HL-60 (cell line): ENCODE measurements at regions not wholly inside any gene's neighbourhood (a gene's known extent, or its start where the extent isn't known, plus 50 kb on each side); places are given as distances from the start of the nearest gene placed in this dataset.

Source experiments
- DNase-seq, 2 experiments: peaks; one replicate each; pipeline ENCODE4 v3.0.0-alpha.2; 2010 to 2020; ENCODE audit warnings: low read depth in 1 of 2, low spot score in 1 of 2
- H3K27ac ChIP-seq: fragments of 250-450 bp; sonication (Bioruptor Pico); replicated peaks from 2 replicates; pipeline ENCODE4 v1.5.1; 2020; ENCODE audit warnings: mild to moderate bottlenecking, moderate library complexity
- H3K27me3 ChIP-seq: fragments of 250-450 bp; sonication (Bioruptor Pico); 2 replicates; pipeline ENCODE4 v1.5.1; 2021; ENCODE audit warnings: mild to moderate bottlenecking, moderate library complexity; ENCODE audit not compliant: insufficient read depth, poor library complexity, severe bottlenecking
- H3K4me3 ChIP-seq: replicated peaks from 2 replicates; pipeline ENCODE4 v1.5.1; 2011; ENCODE audit warnings: mild to moderate bottlenecking, control low read depth, low read length; ENCODE audit not compliant: insufficient read depth
- GABPA ChIP-seq: IDR thresholded peaks from 2 replicates; pipeline ENCODE4 v1.6.1; 2012; ENCODE audit warnings: low read depth
- POLR2AphosphoS5 ChIP-seq: IDR thresholded peaks from 2 replicates; pipeline ENCODE4 v1.6.1; 2012; ENCODE audit warnings: low read depth
- SPI1 ChIP-seq: IDR thresholded peaks from 2 replicates; pipeline ENCODE4 v1.6.1; 2012; ENCODE audit warnings: low read depth, mild to moderate bottlenecking, borderline replicate concordance
- TF ChIP-seq, protein P1 (sequence below): IDR thresholded peaks from 2 replicates; pipeline ENCODE4 v1.6.1; 2012; ENCODE audit warnings: low read depth; ENCODE audit not compliant: insufficient replicate concordance
- TF ChIP-seq, protein P2 (sequence below): IDR thresholded peaks from one replicate; pipeline ENCODE4 v1.5.1; 2011; ENCODE audit warnings: low read length, control low read depth, inconsistent platforms; ENCODE audit not compliant: insufficient read depth

DNA sequence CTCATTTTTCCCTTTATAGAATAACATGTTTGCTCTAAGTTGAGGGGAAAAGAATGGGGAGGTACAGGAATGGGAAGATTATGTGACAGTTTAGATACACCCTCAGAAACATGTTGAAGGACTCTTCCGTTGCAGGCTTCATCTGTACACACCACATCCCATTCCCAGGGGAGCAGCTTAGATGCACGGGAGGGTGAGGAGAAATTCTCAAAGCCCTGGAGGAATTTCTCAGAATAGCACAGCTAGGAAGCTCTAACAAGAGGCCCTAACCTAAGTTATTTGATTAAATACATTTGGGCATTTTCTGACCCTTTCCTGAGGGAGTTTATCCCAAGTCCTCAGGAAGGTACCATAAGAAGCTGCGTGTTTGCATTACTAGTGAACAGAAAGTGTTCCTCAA is 660.2 kb upstream of the IGFBP3 start:
- no peak for TF ChIP-seq POLR2AphosphoS5
- TF ChIP-seq, protein P1, sequence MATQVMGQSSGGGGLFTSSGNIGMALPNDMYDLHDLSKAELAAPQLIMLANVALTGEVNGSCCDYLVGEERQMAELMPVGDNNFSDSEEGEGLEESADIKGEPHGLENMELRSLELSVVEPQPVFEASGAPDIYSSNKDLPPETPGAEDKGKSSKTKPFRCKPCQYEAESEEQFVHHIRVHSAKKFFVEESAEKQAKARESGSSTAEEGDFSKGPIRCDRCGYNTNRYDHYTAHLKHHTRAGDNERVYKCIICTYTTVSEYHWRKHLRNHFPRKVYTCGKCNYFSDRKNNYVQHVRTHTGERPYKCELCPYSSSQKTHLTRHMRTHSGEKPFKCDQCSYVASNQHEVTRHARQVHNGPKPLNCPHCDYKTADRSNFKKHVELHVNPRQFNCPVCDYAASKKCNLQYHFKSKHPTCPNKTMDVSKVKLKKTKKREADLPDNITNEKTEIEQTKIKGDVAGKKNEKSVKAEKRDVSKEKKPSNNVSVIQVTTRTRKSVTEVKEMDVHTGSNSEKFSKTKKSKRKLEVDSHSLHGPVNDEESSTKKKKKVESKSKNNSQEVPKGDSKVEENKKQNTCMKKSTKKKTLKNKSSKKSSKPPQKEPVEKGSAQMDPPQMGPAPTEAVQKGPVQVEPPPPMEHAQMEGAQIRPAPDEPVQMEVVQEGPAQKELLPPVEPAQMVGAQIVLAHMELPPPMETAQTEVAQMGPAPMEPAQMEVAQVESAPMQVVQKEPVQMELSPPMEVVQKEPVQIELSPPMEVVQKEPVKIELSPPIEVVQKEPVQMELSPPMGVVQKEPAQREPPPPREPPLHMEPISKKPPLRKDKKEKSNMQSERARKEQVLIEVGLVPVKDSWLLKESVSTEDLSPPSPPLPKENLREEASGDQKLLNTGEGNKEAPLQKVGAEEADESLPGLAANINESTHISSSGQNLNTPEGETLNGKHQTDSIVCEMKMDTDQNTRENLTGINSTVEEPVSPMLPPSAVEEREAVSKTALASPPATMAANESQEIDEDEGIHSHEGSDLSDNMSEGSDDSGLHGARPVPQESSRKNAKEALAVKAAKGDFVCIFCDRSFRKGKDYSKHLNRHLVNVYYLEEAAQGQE: no peak
- TF ChIP-seq, protein P2, sequence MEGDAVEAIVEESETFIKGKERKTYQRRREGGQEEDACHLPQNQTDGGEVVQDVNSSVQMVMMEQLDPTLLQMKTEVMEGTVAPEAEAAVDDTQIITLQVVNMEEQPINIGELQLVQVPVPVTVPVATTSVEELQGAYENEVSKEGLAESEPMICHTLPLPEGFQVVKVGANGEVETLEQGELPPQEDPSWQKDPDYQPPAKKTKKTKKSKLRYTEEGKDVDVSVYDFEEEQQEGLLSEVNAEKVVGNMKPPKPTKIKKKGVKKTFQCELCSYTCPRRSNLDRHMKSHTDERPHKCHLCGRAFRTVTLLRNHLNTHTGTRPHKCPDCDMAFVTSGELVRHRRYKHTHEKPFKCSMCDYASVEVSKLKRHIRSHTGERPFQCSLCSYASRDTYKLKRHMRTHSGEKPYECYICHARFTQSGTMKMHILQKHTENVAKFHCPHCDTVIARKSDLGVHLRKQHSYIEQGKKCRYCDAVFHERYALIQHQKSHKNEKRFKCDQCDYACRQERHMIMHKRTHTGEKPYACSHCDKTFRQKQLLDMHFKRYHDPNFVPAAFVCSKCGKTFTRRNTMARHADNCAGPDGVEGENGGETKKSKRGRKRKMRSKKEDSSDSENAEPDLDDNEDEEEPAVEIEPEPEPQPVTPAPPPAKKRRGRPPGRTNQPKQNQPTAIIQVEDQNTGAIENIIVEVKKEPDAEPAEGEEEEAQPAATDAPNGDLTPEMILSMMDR: no peak
- TF ChIP-seq SPI1: no peak
- TF ChIP-seq GABPA: no peak
- H3K27ac ChIP-seq: no peak overlapping the region
- H3K27me3 ChIP-seq: no peaks in the 10 kb centered on the region
- no peak overlapping the region for H3K4me3 ChIP-seq
- DNase-seq: no peak

DNA sequence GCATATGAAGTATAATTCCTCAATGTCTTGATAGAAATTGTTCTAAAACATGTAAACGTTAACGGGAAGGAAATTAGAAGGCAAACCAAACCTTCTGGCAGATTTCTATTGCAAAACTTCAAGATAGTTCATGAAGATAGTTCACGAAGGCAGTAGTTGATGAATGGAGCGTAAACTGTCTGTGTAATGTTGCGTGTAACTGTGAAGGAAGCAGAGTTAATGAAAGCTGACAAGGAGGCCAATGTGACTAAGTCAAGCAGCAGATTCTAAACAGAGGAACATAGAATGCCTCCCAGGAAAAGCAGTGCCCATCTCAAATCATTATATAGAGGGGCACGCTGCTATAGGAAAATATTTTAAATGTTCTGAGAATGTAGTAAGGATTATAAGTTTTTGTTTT is 659.7 kb upstream of the IGFBP3 start:
- TF ChIP-seq SPI1 (no peak), POLR2AphosphoS5 (no peak)
- no peak overlapping the region for H3K27ac ChIP-seq
- DNase-seq: no peak
- no peak overlapping the region for H3K4me3 ChIP-seq
- no peaks in the 10 kb centered on the region for H3K27me3 ChIP-seq

DNA sequence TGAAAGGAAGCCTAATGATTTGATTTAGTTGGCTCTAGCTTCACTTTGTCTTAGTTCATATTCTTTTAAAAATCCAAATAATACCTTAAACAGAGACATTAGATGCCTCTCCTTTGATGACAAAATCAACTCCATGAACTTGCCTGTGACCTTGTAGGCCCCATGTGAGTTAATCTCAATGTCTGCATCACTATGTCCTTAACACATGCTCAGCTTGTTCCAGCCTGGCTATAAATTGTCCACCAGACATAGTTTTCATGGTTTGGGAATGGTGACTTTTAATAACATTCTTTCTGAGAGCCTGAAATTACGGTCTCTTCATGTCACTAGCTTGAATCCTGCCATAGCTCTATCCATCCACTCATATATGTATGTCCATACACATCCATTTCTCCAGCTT is 656.3 kb upstream of the IGFBP3 start:
- Histone ChIP-seq H3K27me3 (no peaks in the 10 kb centered on the region), H3K27ac (no peak overlapping the region), H3K4me3 (no peak overlapping the region)
- no peak for DNase-seq
- TF ChIP-seq GABPA: no peak
- TF ChIP-seq, protein P1: no peak
- TF ChIP-seq, protein P2: no peak
- TF ChIP-seq SPI1: no peak
- no peak for TF ChIP-seq POLR2AphosphoS5

DNA sequence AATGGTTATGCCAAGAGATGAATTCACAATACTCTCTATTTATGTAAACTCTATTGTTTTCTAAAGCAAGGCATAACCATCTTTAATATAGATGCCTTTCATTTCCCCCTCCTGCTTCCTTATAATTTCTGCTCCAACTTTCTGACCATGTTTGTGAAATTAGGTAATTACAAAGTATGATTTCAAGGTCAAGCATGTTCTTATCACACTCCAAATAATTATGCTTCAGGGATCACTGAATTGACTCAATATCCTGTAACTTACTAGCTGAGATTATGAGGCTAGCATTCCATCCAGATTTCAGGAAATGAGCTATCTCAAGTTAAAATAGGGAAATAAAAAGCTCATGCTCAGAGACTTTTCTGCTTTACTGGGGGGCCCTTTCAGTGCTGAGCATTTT is 655.9 kb upstream of the IGFBP3 start:
- Histone ChIP-seq H3K4me3 (no peak overlapping the region), H3K27ac (no peak overlapping the region), H3K27me3 (no peaks in the 10 kb centered on the region)
- no peak for DNase-seq
- TF ChIP-seq, protein P1: no peak
- no peak for TF ChIP-seq POLR2AphosphoS5
- TF ChIP-seq, protein P2: no peak
- TF ChIP-seq SPI1: no peak
- no peak for TF ChIP-seq GABPA
